ENCODE measurements at regions not wholly inside any gene's neighbourhood (a gene's known extent, or its start where the extent isn't known, plus 50 kb on each side); places are given as distances from the start of the nearest gene placed in this dataset.

- intact Hi-C loops (cut with DNase I) = no loop called here
- no peaks in the 10 kb centered on the region for H3K36me3 ChIP-seq
- ATAC-seq (no peak), DNase-seq (no peak)
- no peaks in the 10 kb centered on the region for H3K4me1 ChIP-seq
- no peaks in the 10 kb centered on the region for H3K9me3 ChIP-seq
- WGBS (ENCODE audit: insufficient coverage, low coverage, low lambda C conversion rate, missing lambda C conversion rate) = 64% methylated on average over 2 of the region's 3 CpGs
- no peak overlapping the region for H3K4me3 ChIP-seq
- H3K27ac ChIP-seq = no peak overlapping the region
- TF ChIP-seq POLR2A (IDR thresholded peaks at IDR 0.05) (no peak), CTCF (IDR thresholded peaks at IDR 0.05) (no peak)
- H3K27me3 ChIP-seq = no peaks in the 10 kb centered on the region
Measured at GRCh38 chr13:28566283-28566682, 71.4 kb upstream of the FLT1 start.

GRCh38 chr13:28564030-28564429, 69.1 kb upstream of the FLT1 start:
- H3K27me3 ChIP-seq = no peaks in the 10 kb centered on the region
- H3K4me1 ChIP-seq = no peaks in the 10 kb centered on the region
- no peak for TF ChIP-seq CTCF (IDR thresholded peaks at IDR 0.05)
- TF ChIP-seq POLR2A (IDR thresholded peaks at IDR 0.05) = no peak
- no peak for ATAC-seq
- no peak overlapping the region for H3K4me3 ChIP-seq
- intact Hi-C loops (cut with DNase I) = no loop called here
- no peaks in the 10 kb centered on the region for H3K36me3 ChIP-seq
- WGBS (ENCODE audit: insufficient coverage, low coverage, low lambda C conversion rate, missing lambda C conversion rate) = 70% methylated on average over 6 of the region's 10 CpGs
- no peaks in the 10 kb centered on the region for H3K9me3 ChIP-seq
- no peak overlapping the region for H3K27ac ChIP-seq
- DNase-seq = no peak

GRCh38 chr13:28563609-28564008, 68.7 kb upstream of the FLT1 start:
- WGBS (ENCODE audit: insufficient coverage, low coverage, low lambda C conversion rate, missing lambda C conversion rate) = 60% methylated on average over 4 of the region's 5 CpGs
- Histone ChIP-seq H3K4me1 (no peaks in the 10 kb centered on the region), H3K27me3 (no peaks in the 10 kb centered on the region), H3K27ac (no peak overlapping the region), H3K4me3 (no peak overlapping the region), H3K9me3 (no peaks in the 10 kb centered on the region), H3K36me3 (no peaks in the 10 kb centered on the region)
- TF ChIP-seq CTCF (IDR thresholded peaks at IDR 0.05) (no peak), POLR2A (IDR thresholded peaks at IDR 0.05) (no peak)
- ATAC-seq = no peak
- DNase-seq = no peak
- intact Hi-C loops (cut with DNase I) = no loop called here

- intact Hi-C loops (cut with DNase I) = no loop called here
Measured at GRCh38 chr13:28560612-28561011, 65.7 kb upstream of the FLT1 start.

More at GRCh38 chr13:28560612-28561011, 65.7 kb upstream of the FLT1 start:
- Histone ChIP-seq H3K36me3 (no peaks in the 10 kb centered on the region), H3K9me3 (no peaks in the 10 kb centered on the region), H3K4me3 (no peak overlapping the region), H3K4me1 (no peaks in the 10 kb centered on the region), H3K27ac (no peak overlapping the region), H3K27me3 (no peaks in the 10 kb centered on the region)
- DNase-seq (no peak), ATAC-seq (no peak)
- no peak for TF ChIP-seq CTCF (IDR thresholded peaks at IDR 0.05)
- TF ChIP-seq POLR2A (IDR thresholded peaks at IDR 0.05) = no peak
- WGBS (ENCODE audit: insufficient coverage, low coverage, low lambda C conversion rate, missing lambda C conversion rate) = 50% methylated on average over 1 of the region's 2 CpGs

All from right lobe of liver (tissue), 6 donors.